ENCODE measurements at regions not wholly inside any gene's neighbourhood (a gene's known extent, or its start where the extent isn't known, plus 50 kb on each side); places are given as distances from the start of the nearest gene placed in this dataset.

- Mint-ChIP-seq H3K36me3 (ENCODE audit: unreplicated experiment) (no peaks in the 10 kb centered on the region), H3K27me3 (ENCODE audit: unreplicated experiment) (no peaks in the 10 kb centered on the region), H3K4me1 (ENCODE audit: low read depth, unreplicated experiment) (no peaks in the 10 kb centered on the region), H3K4me3 (ENCODE audit: unreplicated experiment) (no peak overlapping the region), H3K9me3 (ENCODE audit: unreplicated experiment) (peaks cover 3% of the 10 kb centered on the region), H3K27ac (ENCODE audit: unreplicated experiment) (no peak overlapping the region)
- no peak for DNase-seq
- no peak for TF ChIP-seq CTCF (IDR thresholded peaks at IDR 0.05; ENCODE audit: partially characterized antibody, unreplicated experiment)
These were observed 478.1 kb downstream of the NPIPA7 start for GRCh38 chr16:16857012-16857411.

- H3K27ac Mint-ChIP-seq (ENCODE audit: unreplicated experiment) = no peak overlapping the region
- DNase-seq = no peak
- H3K36me3 Mint-ChIP-seq (ENCODE audit: unreplicated experiment) = no peaks in the 10 kb centered on the region
- peaks cover 3% of the 10 kb centered on the region for H3K9me3 Mint-ChIP-seq (ENCODE audit: unreplicated experiment)
- no peaks in the 10 kb centered on the region for H3K4me1 Mint-ChIP-seq (ENCODE audit: low read depth, unreplicated experiment)
- H3K4me3 Mint-ChIP-seq (ENCODE audit: unreplicated experiment) = no peak overlapping the region
- no peaks in the 10 kb centered on the region for H3K27me3 Mint-ChIP-seq (ENCODE audit: unreplicated experiment)
- no peak for TF ChIP-seq CTCF (IDR thresholded peaks at IDR 0.05; ENCODE audit: partially characterized antibody, unreplicated experiment)
These were observed 478.8 kb downstream of the NPIPA7 start for GRCh38 chr16:16857603-16858283.

- no peaks in the 10 kb centered on the region for H3K27me3 Mint-ChIP-seq (ENCODE audit: unreplicated experiment)
- no peaks in the 10 kb centered on the region for H3K4me1 Mint-ChIP-seq (ENCODE audit: low read depth, unreplicated experiment)
- H3K9me3 Mint-ChIP-seq (ENCODE audit: unreplicated experiment) = peaks cover 2% of the 10 kb centered on the region
- no peak overlapping the region for H3K27ac Mint-ChIP-seq (ENCODE audit: unreplicated experiment)
- TF ChIP-seq CTCF (IDR thresholded peaks at IDR 0.05; ENCODE audit: partially characterized antibody, unreplicated experiment) = peak; percentile 72
- no peak overlapping the region for H3K4me3 Mint-ChIP-seq (ENCODE audit: unreplicated experiment)
- no peaks in the 10 kb centered on the region for H3K36me3 Mint-ChIP-seq (ENCODE audit: unreplicated experiment)
- peak; percentile 69 for DNase-seq
These were observed 482.6 kb downstream of the NPIPA7 start for GRCh38 chr16:16861546-16861945.

DNA sequence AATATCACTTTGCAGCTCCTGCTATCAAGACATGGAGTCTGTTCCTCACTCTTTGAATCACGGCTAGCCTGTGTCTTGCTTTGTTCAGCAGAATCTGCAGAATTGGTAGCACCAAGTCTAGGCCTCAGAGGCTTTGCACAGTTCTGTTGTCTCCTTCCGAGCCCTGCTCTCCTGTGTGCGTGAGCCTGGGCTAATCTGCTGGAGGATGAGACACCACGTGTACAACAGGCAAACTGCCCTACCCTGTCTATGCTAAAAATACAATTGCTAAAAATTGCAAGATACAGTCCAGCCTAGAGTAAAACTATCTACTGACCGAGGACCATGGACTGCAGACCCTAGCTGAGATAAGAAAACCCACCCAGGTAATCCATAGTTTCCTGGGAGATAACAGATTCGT is 484.7 kb downstream of the NPIPA7 start:
- peaks cover 2% of the 10 kb centered on the region for H3K9me3 Mint-ChIP-seq (ENCODE audit: unreplicated experiment)
- no peak for TF ChIP-seq CTCF (IDR thresholded peaks at IDR 0.05; ENCODE audit: partially characterized antibody, unreplicated experiment)
- no peak for DNase-seq
- H3K36me3 Mint-ChIP-seq (ENCODE audit: unreplicated experiment) = no peaks in the 10 kb centered on the region
- H3K4me3 Mint-ChIP-seq (ENCODE audit: unreplicated experiment) = no peak overlapping the region
- no peaks in the 10 kb centered on the region for H3K27me3 Mint-ChIP-seq (ENCODE audit: unreplicated experiment)
- no peaks in the 10 kb centered on the region for H3K4me1 Mint-ChIP-seq (ENCODE audit: low read depth, unreplicated experiment)
- no peak overlapping the region for H3K27ac Mint-ChIP-seq (ENCODE audit: unreplicated experiment)

- Mint-ChIP-seq H3K9me3 (ENCODE audit: unreplicated experiment) (no peaks in the 10 kb centered on the region), H3K36me3 (ENCODE audit: unreplicated experiment) (no peaks in the 10 kb centered on the region), H3K27me3 (ENCODE audit: unreplicated experiment) (no peaks in the 10 kb centered on the region), H3K27ac (ENCODE audit: unreplicated experiment) (no peak overlapping the region), H3K4me3 (ENCODE audit: unreplicated experiment) (no peak overlapping the region), H3K4me1 (ENCODE audit: low read depth, unreplicated experiment) (no peaks in the 10 kb centered on the region)
- no peak for TF ChIP-seq CTCF (IDR thresholded peaks at IDR 0.05; ENCODE audit: partially characterized antibody, unreplicated experiment)
- DNase-seq = no peak
These were observed 485.6 kb downstream of the NPIPA7 start for GRCh38 chr16:16864536-16864935.
